HT1080 (cell line): ENCODE measurements at regions not wholly inside any gene's neighbourhood (a gene's known extent, or its start where the extent isn't known, plus 50 kb on each side); places are given as distances from the start of the nearest gene placed in this dataset.
A peak's percentile ranks its signal among the peaks of the same experiment; 100 is the strongest.
"Not testable (repeated sequence)": the region's sequence is repeated elsewhere in the genome, so short reads cannot be mapped to it uniquely, and the experiment has no call there.

Experiments used
- DNase-seq: peaks from one replicate; pipeline ENCODE4 v3.0.0-alpha.2; 2015; ENCODE audit warnings: low read depth

DNA sequence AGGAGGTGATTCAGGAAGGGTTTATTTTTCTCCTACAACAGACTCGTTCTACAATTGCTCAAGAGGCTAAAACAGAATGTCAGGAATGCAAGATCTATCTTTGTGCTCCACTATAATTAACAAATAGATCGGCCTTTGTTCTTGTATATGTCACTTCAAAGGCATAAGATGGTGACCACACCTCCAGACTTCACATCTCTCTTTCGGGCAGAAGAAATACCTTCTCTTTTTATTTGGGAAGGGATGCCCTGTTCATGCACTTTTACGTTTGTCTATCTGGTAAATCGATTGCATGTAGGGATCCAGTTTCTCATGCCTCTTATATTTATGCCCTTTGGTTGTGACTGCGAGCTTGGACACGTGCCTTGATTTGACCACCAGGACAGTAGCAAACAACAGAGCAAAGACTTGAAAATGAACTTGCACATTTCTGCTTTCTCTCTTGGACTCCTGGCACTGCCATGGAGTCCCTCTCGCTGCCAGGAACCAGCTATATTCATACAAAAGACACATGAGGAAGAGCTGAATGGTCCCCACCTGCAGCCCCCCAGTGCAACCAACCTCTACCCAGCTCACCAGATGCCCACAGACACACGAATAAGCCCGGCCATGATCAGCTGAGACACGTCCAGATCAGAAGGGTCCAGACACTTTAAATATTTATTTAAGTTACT lies 219.8 kb upstream of the STXBP5 start:
- DNase-seq, result no peak

GRCh38 chr6:146985111-146985510 lies 219.1 kb upstream of the STXBP5 start:
- no peak for DNase-seq

- DNase-seq, result no peak
These were observed 218.3 kb upstream of the STXBP5 start for GRCh38 chr6:146985966-146986365.

- not testable (repeated sequence) for DNase-seq
These were observed 216.3 kb upstream of the STXBP5 start for GRCh38 chr6:146987938-146988337.

DNA sequence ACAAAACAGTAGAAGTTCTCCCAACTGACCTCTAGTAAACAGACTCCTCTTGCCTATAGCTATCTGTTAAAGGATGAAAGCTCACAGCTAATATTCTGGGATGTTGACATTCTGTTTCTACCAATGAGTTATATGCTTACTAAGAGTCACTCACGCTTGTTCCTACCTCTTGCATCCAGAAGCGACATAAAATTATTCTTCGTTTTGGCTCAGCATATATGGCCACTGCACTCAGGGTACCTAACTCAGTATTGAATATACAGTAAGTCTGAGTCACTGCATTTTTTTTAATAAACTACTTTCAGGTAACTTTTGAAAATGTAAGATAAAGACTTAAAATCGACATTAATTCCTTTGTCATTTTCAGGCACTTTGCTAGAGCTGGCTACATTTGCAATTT lies 214.4 kb upstream of the STXBP5 start:
- no peak for DNase-seq

- DNase-seq, result peak; percentile 23
These were observed 213.9 kb upstream of the STXBP5 start for GRCh38 chr6:146990284-146990683.

GRCh38 chr6:146990821-146991798 lies 213.1 kb upstream of the STXBP5 start:
- DNase-seq, result peak; percentile 81

- DNase-seq, result peak; percentile 64
These were observed 207.2 kb upstream of the STXBP5 start for GRCh38 chr6:146997062-146997461.

GRCh38 chr6:146999766-147000165 lies 204.5 kb upstream of the STXBP5 start:
- DNase-seq, result no peak

- DNase-seq, result peak; percentile 41
These were observed 203.4 kb upstream of the STXBP5 start for GRCh38 chr6:147000545-147001488.

DNA sequence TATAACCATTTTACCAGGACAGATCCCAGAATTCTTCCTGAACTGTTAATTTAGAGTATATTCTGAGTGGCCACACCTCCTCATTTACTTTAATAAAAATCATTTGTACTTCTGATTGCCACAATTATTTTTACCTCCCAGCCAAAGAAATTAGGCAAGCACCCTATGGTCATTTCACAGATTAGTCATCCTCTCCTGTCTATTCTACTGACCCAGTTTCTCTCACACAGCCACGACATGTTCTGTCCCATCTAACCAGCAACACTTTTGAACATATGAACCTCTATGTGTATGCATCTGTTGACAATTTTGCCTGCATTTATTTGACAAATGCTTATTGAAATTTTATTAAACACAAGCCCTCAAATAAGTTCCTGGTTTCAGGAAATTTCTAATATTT lies 202.6 kb upstream of the STXBP5 start:
- no peak for DNase-seq

GRCh38 chr6:147003186-147003585 lies 201.0 kb upstream of the STXBP5 start:
- no peak for DNase-seq

GRCh38 chr6:147005499-147005898 lies 198.7 kb upstream of the STXBP5 start:
- no peak for DNase-seq

DNA sequence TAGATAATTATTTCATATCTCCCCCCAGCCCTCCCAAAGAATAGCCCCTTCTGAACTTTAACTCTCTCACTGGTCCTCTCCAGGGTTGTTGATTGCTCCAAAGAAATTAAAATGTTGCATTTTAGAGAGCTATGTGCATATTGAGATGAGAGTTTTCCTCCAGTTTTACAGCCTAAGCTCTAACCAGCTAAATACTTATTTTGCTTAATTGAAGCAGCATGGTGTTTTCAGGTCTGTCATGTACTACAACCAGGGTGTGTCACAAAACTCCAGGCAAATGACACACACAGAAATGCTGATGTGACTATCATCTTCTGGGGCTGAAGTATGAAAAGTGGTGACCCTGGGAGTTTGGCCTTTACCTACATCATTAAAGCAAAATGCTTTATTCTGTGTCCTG lies 196.8 kb upstream of the STXBP5 start:
- DNase-seq, result no peak

GRCh38 chr6:147009358-147009757 lies 194.9 kb upstream of the STXBP5 start:
- no peak for DNase-seq

- DNase-seq, result no peak
These were observed 188.5 kb upstream of the STXBP5 start for GRCh38 chr6:147015674-147016073.

DNA sequence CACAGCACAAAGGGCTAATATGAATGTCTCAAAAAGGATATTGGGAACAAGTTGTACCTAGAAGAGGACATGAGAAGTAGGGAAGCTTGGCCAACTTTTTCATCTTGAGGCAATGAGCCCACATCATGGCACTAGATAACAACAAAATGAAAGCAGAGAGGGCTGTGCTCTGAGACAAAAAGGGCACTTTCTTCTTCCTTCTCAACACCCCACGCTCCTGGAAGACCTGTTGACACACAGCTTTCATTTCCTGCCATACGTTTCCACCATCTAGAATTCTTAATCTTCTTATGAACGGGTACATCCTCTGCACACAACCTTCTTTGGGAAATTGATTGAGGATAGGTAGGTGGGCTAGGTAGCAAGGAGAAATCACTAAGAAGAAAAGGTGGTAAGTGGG lies 187.8 kb upstream of the STXBP5 start:
- DNase-seq, result no peak

DNA sequence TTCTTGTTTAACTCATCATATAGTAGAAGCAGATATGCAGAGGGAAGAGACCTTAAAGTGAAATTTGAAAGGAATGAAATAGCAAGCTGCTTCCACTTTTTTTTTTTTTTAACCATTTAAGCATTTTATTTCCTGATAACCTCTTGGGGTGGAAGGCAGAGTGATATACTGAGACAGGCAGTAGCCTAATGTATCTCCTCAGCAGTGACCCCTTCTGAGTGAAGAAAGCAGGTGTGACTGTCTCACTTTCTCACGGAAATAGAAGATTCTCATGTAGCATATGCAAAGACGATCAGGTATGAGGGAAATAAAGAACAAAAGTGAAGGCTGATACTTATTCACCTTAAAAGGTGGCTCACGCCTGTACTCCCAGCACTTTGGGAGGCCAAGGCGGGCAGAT lies 187.1 kb upstream of the STXBP5 start:
- DNase-seq, result no peak

DNA sequence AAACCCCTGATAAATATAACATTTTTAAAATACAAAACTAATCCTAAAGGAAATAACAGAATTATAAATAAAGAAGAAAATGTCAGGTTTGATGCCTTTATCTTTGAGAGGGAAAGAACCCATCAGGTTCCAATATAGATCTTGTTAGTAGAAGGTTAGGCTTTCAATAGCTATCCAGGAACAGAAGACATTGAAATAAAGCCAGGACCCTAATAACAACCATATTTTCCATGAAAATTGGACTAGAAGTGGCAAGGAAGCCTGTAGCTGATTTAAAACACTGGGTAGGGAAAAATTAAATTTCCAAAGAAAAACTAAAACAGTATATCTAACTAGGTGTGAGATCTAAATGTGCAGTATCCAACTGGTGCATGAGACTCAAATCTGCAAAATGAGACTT lies 185.2 kb upstream of the STXBP5 start:
- no peak for DNase-seq

GRCh38 chr6:147022041-147022440 lies 182.2 kb upstream of the STXBP5 start:
- DNase-seq, result peak; percentile 76

- DNase-seq, result no peak
These were observed 181.1 kb upstream of the STXBP5 start for GRCh38 chr6:147023148-147023547.
